Stimulated activated CD8-positive, alpha-beta memory T cell treated with anti-CD3 and anti-CD28 coated beads, Interleukin-4, amount 100 ng/mL, for 48 hours (primary cell): ENCODE measurements at regions not wholly inside any gene's neighbourhood (a gene's known extent, or its start where the extent isn't known, plus 50 kb on each side); places are given as distances from the start of the nearest gene placed in this dataset.

Experiments used
- DNase-seq: peaks from one replicate; pipeline ENCODE4 v3.0.0-alpha.2; 2020

GRCh38 chr11:37558619-37559210, 960.7 kb upstream of the RAG2 start:
- no peak for DNase-seq

- no peak for DNase-seq
Measured at GRCh38 chr11:37557990-37558389, 960.0 kb upstream of the RAG2 start.

- DNase-seq: no peak
Measured at GRCh38 chr11:37552284-37552683, 954.2 kb upstream of the RAG2 start.

- no peak for DNase-seq
Measured at GRCh38 chr11:37544491-37544890, 946.5 kb upstream of the RAG2 start.

- no peak for DNase-seq
Measured at GRCh38 chr11:37533830-37534229, 935.8 kb upstream of the RAG2 start.

GRCh38 chr11:37533087-37533486, 935.1 kb upstream of the RAG2 start:
- no peak for DNase-seq

- DNase-seq: no peak
Measured at GRCh38 chr11:37532271-37532670, 934.2 kb upstream of the RAG2 start.

GRCh38 chr11:37527545-37527944, 929.5 kb upstream of the RAG2 start:
- no peak for DNase-seq

- no peak for DNase-seq
Measured at GRCh38 chr11:37525336-37525735, 927.3 kb upstream of the RAG2 start.

GRCh38 chr11:37519781-37520180, 921.7 kb upstream of the RAG2 start:
- no peak for DNase-seq

- DNase-seq: no peak
Measured at GRCh38 chr11:37512156-37512780, 914.2 kb upstream of the RAG2 start.

GRCh38 chr11:37511425-37511933, 913.4 kb upstream of the RAG2 start:
- no peak for DNase-seq

- DNase-seq: no peak
Measured at GRCh38 chr11:37509506-37509905, 911.5 kb upstream of the RAG2 start.

- DNase-seq: no peak
Measured at GRCh38 chr11:37506531-37506930, 908.5 kb upstream of the RAG2 start.

GRCh38 chr11:37505406-37505805, 907.4 kb upstream of the RAG2 start:
- DNase-seq: no peak

GRCh38 chr11:37504921-37505320, 906.9 kb upstream of the RAG2 start:
- no peak for DNase-seq

GRCh38 chr11:37504060-37504611, 906.1 kb upstream of the RAG2 start:
- no peak for DNase-seq

GRCh38 chr11:37503411-37504059, 905.5 kb upstream of the RAG2 start:
- DNase-seq: no peak

- DNase-seq: no peak
Measured at GRCh38 chr11:37502202-37502601, 904.2 kb upstream of the RAG2 start.

GRCh38 chr11:37500425-37500824, 902.4 kb upstream of the RAG2 start:
- DNase-seq: no peak

- no peak for DNase-seq
Measured at GRCh38 chr11:37497326-37497725, 899.3 kb upstream of the RAG2 start.

- no peak for DNase-seq
Measured at GRCh38 chr11:37496201-37496600, 898.2 kb upstream of the RAG2 start.

GRCh38 chr11:37484298-37484697, 886.3 kb upstream of the RAG2 start:
- no peak for DNase-seq

- DNase-seq: no peak
Measured at GRCh38 chr11:37483761-37484160, 885.7 kb upstream of the RAG2 start.
